T-helper 1 cell treated with Interleukin-12 subunit alpha and Interleukin-12 subunit beta and Interleukin-4 antibody, amounts not matched to agents 30 ng/mL and 1 ng/mL, for 36 hours (primary cell): ENCODE measurements at regions not wholly inside any gene's neighbourhood (a gene's known extent, or its start where the extent isn't known, plus 50 kb on each side); places are given as distances from the start of the nearest gene placed in this dataset.

Experiments used
- intact Hi-C: fragments of 100-400 bp; cut with micrococcal nuclease; formaldehyde crosslinking; loops from one replicate; pipeline ENCODE4 v1.15.1; 2024

DNA sequence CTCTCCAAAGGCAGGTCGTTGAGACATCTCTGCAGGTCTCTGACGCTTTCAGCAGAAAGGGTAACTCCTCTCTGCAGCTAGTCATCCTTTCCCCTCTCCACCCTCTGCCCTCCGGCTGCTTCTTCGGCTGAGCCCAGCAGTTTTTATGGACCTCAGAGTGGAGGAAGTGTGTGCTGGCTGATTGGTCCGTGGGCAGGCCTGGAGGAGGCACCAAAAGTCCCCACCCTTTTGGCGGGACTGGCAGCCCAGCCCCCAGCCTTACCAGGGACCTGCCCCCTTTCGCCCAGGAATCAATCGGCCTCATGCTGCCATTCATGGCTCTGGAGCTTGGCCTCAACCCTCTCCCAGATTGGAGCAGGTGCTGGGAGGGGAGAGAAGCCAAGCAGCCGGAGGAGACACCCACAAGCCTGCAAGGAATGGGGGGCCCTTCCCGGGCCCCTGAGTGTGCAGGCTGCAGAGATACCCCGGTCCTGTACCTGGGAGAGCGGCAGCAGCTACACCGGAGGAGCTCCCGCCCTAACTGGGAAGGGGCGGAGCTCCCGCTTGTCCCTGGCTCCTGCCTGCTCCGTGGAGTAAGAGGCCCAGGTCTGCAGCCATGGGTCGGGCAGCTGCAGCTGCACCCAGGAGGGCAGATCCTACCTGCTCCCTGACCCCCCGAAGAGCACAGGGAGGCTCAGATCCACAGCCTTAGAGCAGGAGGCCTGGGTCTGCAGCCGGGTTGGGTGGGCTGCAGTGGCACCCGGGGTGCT, 170.3 kb upstream of the SOX4 start:
- intact Hi-C loops = no loop called here

DNA sequence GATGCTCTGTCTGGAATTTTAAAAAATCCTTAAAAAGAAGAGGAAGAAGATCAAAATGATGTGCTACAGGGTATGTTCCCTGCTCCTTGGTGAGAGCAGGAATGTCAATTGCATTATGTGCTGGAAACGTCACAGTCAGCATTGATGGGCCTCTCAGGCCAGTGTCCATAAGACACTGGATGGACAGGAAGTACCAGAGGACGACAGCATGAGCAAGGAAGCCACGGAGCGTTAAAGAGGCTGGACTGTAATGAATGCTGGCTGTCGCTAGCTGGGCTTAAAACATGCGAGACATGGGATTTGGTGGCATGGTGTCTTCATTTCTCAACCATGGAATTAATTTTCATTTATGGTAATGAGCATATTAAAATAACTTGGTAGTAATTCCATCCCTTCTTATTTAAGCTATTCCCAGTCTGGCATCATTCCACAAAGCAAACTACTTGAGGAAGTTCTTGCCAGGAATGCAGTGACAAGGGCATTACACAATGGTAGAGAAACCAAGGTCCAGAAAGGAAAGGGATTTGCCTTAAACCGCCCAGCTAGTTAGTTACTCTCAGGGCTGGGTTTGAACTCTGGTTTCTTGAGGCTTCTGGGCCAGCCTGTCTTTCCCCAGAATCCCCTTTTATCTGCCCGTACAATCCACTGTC, 166.6 kb upstream of the SOX4 start:
- intact Hi-C loops = no loop called here

DNA sequence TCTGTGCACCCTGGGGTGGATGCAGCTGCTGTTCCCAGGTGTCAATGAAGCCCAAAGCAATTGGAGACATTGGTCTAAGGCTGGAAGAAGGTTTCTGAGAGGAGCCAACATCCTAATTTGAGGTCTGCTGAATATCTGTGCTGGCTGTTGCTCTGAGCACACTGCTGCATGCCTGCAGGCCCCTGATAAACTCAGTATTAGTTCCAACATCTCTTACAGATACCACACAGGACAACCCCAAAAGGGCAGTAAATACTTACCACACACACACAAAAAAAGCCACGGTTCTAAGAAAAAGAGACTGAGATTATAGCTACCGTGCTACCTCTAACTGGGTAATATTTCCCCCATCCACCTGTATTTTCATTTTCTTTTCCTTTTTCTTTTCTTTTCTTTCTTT, 164.3 kb upstream of the SOX4 start:
- intact Hi-C loops = no loop called here

DNA sequence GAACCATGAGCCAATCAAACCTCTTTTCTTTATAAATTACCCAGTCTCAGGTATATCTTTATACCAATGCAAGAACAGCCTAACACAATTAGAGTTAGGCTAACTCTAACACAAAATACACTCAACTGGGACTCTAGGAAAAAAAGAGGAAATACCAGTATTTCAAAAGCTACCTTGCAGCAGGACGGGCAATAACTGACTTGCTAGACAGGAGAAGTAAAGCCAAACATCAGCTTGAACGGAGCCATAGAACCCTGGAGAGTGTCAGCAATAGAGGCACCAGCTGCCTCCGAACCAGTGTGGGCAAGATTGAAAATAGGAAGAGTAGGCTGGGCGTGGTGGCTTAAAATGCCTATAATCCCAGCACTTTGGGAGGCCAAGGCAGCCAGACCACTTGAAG, 162.0 kb upstream of the SOX4 start:
- intact Hi-C loops = no loop called here

DNA sequence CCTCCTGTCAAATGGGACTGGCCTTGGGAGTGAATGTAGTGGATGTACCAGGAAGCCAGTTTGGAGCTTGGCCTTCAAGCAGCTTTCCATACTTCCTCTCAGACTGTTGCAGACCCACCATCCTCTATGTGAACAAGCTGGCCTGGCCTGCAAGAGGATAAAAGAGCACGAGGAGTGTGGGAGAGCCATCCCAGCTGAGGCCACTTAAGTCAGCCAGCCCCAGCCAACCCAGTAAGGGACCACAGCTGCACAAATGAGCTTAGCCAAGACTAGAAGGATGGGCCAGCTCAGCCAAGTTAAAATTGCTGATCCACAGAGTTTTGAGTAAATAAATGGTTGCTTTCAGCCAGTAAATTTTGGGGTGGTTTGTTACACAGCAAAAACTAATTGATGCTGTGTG, 156.9 kb upstream of the SOX4 start:
- intact Hi-C loops = loop anchor here (5.0 kb wide), 1 partner anchor 1034 kb away; the partner anchor contains the start of gene E2F3

- intact Hi-C loops = loop anchor here (5.0 kb wide), 1 partner anchor 1035 kb away; the partner anchor contains the start of gene E2F3
These were observed 156.0 kb upstream of the SOX4 start for GRCh38 chr6:21437581-21437980.

DNA sequence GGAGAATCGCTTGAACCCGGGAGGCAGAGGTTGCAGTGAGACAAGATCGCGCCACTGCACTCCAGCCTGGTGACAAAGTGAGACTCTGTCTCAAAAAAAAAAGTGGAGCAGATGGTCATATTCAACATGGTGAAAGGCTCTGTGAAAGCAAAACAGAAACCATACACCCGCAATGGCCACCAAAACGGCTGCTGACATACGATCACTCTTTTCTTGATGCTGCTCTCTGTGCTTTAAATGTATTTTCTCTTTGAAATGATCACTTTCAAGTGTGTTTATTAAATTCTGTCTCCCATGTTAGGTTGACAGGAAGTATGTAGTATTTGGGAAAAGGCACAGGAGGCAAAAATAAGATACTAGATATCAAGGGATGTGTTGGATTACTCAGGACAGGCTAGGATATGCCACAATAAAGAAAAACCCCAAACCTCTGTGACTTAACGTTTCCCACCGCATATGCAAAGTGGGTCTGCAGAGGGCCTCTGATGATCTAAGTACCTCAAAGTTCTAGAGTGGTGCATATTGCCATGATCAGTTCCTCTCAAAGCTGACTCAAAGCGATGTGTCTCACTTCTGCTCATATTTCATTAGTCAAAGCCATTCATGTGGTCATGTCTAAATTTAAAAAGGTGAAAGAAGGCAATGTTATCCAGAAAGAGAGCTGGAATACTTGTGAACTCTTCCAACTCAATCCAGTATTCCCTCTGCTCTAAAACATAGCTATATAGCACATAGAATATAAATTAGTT, 155.1 kb upstream of the SOX4 start:
- intact Hi-C loops = loop anchor here (1.0 to 5.0 kb wide), 7 partner anchors 36 to 1226 kb away; partner anchors contain the start of genes CDKAL1, E2F3 and MBOAT1

- intact Hi-C loops = loop anchor here (1.0 to 5.0 kb wide), 7 partner anchors 37 to 1227 kb away; partner anchors contain the start of genes CDKAL1, E2F3 and MBOAT1
These were observed 154.6 kb upstream of the SOX4 start for GRCh38 chr6:21438986-21439352.

DNA sequence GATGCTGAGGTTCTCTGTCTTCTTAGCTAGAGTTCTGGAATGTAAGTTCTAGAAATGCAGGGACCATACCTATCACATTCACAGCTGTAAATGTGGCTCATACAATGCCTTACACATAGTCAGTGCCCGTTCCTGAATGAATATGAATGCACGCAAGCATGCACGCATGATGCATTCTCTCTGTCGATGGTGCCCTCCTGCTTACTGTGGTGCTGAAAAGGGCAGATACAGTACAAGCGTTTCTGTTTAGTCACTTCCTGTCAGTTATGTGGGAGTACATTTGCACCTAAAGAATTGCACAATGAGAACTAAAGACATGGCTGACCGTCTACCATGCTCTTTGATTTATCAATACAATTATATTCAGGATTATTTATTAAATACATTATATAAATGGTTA, 152.2 kb upstream of the SOX4 start:
- intact Hi-C loops = no loop called here

- intact Hi-C loops = no loop called here
These were observed 150.7 kb upstream of the SOX4 start for GRCh38 chr6:21442874-21443273.

- intact Hi-C loops = no loop called here
These were observed 148.8 kb upstream of the SOX4 start for GRCh38 chr6:21444711-21445260.

GRCh38 chr6:21447987-21448386, 145.6 kb upstream of the SOX4 start:
- intact Hi-C loops = no loop called here

DNA sequence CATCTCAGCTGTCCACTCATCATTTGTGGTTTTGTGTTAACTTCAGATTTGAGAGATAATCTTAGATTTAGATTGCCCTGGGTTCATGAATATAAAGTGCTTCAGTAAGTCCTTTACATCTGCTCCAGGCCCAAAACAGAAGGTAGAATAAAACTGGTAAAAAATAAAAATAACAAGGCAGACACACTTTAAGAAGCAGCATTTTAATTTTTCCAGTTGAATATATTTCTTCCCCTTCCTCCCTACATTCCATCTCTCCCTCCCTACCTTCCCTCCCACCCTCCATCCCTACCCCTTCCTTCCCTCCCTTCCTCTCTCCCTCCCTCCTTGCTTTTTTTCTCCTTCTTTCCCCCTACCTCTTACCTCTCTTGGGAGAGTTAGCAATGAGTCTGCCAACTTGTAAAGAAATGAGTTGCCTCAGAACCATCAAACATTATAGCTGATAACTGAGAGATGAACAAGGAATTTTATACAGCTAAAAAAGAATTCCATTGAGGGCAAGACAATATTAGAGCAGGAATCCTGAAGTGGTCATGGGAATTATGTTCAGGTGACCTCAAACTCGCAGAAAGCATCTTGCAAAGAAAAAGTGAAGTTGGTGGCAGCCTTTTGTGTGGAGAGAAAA, 145.0 kb upstream of the SOX4 start:
- intact Hi-C loops = no loop called here

- intact Hi-C loops = no loop called here
These were observed 143.4 kb upstream of the SOX4 start for GRCh38 chr6:21450149-21450548.

DNA sequence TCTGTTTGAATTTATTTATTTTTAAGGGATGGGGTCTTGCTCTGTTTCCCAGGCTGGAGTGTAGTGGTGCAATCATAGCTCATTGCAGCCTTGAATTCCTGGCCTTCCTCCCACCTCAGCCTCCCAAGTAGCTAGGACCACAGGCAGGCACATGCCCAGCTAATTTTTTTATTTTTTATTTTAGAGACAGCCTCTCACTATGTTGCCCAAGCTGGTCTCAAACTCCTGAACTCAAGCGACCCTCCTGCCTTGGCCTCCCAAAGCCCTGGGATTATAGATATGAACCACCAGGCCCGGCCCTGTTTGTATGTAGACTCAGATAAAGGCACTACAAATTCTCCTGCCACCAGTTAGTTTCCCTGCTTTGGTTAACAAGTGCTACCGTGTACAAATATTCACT, 142.9 kb upstream of the SOX4 start:
- intact Hi-C loops = no loop called here

DNA sequence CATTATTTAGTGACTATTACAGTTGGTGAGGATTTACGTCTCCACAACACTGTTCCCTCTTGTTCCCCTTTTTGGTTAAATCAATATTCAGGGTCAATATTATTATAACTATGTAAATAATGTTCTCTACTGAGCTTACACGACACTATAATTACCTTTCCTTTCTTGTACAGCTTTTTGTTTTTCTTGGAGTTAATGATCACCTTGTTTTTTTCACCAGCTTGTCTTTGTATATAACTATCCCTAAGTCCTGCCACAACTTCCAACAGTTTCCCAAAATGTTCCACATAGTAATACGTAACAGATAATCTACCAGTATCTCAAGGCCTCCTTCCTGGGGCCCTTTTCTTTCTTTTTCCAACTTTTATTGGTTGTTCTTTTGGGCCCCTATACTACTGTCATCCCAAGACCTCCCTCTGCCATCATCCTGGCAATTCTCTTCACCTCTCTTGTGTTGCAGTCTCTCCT, 142.0 kb upstream of the SOX4 start:
- intact Hi-C loops = no loop called here

DNA sequence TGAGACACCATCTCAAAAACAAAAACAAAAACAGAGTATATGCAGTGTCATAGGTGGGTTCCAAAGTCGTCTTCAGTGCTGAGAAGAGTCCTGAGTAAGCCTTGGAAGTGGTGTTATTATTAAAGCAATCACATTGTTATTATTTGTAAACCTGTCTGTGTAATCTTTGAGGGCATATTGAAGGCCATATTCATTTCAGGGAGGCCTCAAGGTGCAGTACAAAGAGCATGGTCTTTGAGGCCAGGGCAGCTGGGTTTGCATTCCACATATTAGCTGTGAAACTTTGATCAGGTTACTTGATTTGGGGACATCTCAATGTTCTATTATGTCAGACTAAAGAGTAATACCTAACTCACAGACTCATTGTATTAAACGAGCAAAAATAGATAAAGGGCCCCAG, 139.3 kb upstream of the SOX4 start:
- intact Hi-C loops = no loop called here

DNA sequence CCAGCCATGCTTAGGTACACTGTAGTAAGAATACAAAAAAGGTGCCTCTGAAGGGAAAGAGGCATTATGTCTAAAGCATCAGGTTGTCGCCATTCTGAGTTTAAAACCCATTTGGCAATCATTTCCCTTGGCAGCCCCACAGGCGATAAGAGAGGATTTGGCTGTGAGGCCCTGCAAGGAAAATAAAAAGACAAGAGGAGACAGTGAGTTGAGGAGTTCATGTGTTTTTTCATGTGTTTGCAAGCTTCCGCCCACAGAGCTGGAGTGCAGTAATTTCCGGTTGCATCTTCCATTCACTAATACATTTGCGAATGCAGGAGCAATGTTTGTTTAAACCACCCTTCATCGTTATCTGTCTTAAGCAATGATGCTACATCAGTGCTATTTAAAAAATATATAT, 138.5 kb upstream of the SOX4 start:
- intact Hi-C loops = no loop called here

- intact Hi-C loops = no loop called here
These were observed 135.9 kb upstream of the SOX4 start for GRCh38 chr6:21457647-21458046.

- intact Hi-C loops = no loop called here
These were observed 133.9 kb upstream of the SOX4 start for GRCh38 chr6:21459641-21460040.

DNA sequence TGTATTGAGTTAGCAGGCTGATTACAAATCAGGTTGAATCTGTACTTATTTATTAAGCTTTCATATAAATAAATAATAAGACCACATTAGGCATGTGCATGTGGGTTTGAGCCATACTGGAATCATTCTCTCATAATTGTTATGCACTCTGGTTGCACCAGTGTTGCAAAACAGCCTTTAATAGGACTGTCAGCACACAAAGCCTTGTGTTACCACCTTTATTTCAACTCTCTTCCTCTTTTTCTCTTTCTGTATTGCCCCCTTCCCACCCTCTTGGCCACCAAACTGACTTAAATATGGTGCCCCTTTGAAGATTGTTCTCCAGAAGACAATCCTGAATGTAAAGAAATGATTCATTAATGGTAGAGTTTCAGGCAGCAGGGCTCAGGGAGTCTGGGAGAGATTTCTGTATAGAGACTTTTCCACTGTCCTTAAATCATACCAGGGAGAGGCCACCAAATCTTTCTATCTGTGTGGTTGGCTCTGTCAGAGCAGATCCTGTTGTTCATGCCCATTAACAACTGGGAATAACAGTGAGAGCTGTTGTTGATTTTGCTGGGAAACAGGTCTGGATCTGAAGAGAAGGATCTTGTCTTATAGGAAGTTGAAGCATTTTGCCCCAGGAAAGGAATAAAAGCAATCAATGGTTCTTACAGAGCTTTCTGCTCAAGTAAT, 131.6 kb upstream of the SOX4 start:
- intact Hi-C loops = no loop called here
